ENCODE measurements at regions not wholly inside any gene's neighbourhood (a gene's known extent, or its start where the extent isn't known, plus 50 kb on each side); places are given as distances from the start of the nearest gene placed in this dataset.
"Not testable (repeated sequence)": the region's sequence is repeated elsewhere in the genome, so short reads cannot be mapped to it uniquely, and the experiment has no call there.

DNA sequence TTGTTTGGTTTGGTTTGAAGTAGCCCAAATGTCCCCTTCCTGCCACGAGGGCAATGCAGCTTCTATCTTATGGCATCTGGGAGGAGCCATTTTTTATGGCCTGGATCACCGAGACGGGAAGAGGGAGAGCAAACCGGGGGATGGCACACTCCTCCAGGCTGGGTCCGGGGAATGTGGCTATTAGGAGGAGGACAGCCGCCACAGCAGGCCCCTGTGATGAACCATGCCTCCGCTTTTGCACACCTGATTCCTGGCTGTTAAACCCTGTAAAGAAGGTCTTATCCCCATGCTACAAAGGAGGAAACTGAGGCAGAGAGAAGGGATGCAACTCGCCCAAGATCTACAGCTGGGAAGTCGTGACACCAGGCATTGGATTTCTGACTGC is 157.6 kb downstream of the OR4M2 start:
- Histone ChIP-seq H3K27me3 (no peaks in the 10 kb centered on the region), H3K4me1 (no peaks in the 10 kb centered on the region), H3K9me3 (peaks cover 0 to 17% (median 0%) of the 10 kb centered on the region in 3 donors), H3K36me3 (no peaks in the 10 kb centered on the region), H3K27ac (no peak overlapping the region), H3K4me3 (no peak overlapping the region)
- TF ChIP-seq POLR2A (IDR thresholded peaks at IDR 0.05): no peak
- TF ChIP-seq, protein P1, sequence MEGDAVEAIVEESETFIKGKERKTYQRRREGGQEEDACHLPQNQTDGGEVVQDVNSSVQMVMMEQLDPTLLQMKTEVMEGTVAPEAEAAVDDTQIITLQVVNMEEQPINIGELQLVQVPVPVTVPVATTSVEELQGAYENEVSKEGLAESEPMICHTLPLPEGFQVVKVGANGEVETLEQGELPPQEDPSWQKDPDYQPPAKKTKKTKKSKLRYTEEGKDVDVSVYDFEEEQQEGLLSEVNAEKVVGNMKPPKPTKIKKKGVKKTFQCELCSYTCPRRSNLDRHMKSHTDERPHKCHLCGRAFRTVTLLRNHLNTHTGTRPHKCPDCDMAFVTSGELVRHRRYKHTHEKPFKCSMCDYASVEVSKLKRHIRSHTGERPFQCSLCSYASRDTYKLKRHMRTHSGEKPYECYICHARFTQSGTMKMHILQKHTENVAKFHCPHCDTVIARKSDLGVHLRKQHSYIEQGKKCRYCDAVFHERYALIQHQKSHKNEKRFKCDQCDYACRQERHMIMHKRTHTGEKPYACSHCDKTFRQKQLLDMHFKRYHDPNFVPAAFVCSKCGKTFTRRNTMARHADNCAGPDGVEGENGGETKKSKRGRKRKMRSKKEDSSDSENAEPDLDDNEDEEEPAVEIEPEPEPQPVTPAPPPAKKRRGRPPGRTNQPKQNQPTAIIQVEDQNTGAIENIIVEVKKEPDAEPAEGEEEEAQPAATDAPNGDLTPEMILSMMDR (IDR thresholded peaks at IDR 0.05): no peak
- DNase-seq: no peak
- intact Hi-C loops (cut with DNase I): no loop called here
- 28 to 75% methylated on average over 3 to 4 of the region's 9 CpGs for WGBS, 2 donors

DNA sequence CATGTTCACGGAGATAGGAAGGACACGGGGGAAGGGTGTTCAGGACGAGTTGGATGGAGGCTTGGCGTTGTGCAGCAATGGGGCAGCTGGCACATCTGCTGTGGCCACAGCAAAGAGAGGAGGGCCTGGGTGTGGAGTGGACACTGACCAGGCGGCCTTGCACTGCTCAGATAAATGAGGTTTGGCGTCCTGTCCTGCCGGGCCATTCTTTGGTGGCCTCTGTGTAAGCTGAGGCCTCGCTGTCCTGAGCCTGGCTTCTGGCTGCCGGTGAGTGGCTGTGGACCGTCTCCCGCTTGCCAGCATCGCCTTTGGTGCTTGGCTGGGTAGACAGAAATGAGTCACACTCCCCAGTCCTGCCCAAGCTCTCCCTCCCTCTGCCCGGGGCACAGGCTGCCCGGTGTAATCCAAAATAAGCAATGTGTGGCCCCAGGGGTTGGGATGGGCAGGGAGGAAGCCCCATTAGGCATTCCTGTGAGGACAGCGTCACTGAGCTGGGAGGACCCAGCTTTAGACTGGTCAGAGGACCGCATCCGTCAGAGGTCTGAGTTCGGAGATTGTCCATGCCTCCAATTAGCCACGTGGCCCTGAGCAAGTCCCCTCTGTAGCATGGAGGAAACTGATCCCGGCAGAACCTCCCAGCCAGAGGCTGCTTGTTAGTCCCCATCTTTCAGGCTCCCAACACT is 158.1 kb downstream of the OR4M2 start:
- H3K9me3 ChIP-seq: peaks cover 0 to 16% (median 0%) of the 10 kb centered on the region in 3 donors
- DNase-seq; H3K4me1 ChIP-seq; H3K27ac ChIP-seq; H3K27me3 ChIP-seq; H3K4me3 ChIP-seq; H3K36me3 ChIP-seq; intact Hi-C loops (cut with DNase I): not testable (repeated sequence)
- 63 to 75% methylated on average over 4 to 7 of the region's 20 CpGs for WGBS, 2 donors

- DNase-seq; H3K4me1 ChIP-seq; intact Hi-C loops (cut with DNase I); H3K4me3 ChIP-seq; H3K27me3 ChIP-seq; H3K36me3 ChIP-seq; H3K27ac ChIP-seq: not testable (repeated sequence)
- 68 to 72% methylated on average over 6 to 8 of the region's 22 CpGs for WGBS, 2 donors
- peaks cover 0 to 16% (median 0%) of the 10 kb centered on the region in 3 donors for H3K9me3 ChIP-seq
Measured at GRCh38 chr15:22238959-22239805, 158.9 kb downstream of the OR4M2 start.

GRCh38 chr15:22239806-22240180 is 159.5 kb downstream of the OR4M2 start:
- Histone ChIP-seq H3K27ac (no peak overlapping the region), H3K27me3 (no peaks in the 10 kb centered on the region), H3K36me3 (no peaks in the 10 kb centered on the region), H3K4me1 (no peaks in the 10 kb centered on the region), H3K9me3 (peaks cover 0 to 17% (median 0%) of the 10 kb centered on the region in 3 donors), H3K4me3 (no peak overlapping the region)
- DNase-seq: no peak
- TF ChIP-seq POLR2A (IDR thresholded peaks at IDR 0.05): no peak
- TF ChIP-seq, protein P1 (IDR thresholded peaks at IDR 0.05): no peak
- intact Hi-C loops (cut with DNase I): no loop called here
- 28 to 58% methylated on average over 2 to 3 of the region's 3 CpGs for WGBS, 2 donors

GRCh38 chr15:22240403-22240802 is 160.1 kb downstream of the OR4M2 start:
- DNase-seq: no peak
- peaks cover 0 to 17% (median 0%) of the 10 kb centered on the region in 3 donors for H3K9me3 ChIP-seq
- H3K4me1 ChIP-seq: no peaks in the 10 kb centered on the region
- 79 to 88% methylated on average over 8 of the region's 8 CpGs for WGBS, 2 donors
- intact Hi-C loops (cut with DNase I): no loop called here
- H3K27me3 ChIP-seq: no peaks in the 10 kb centered on the region
- no peak overlapping the region for H3K27ac ChIP-seq
- no peaks in the 10 kb centered on the region for H3K36me3 ChIP-seq
- no peak for TF ChIP-seq POLR2A (IDR thresholded peaks at IDR 0.05)
- TF ChIP-seq, protein P1 (IDR thresholded peaks at IDR 0.05): no peak
- H3K4me3 ChIP-seq: no peak overlapping the region

GRCh38 chr15:22240986-22241385 is 160.7 kb downstream of the OR4M2 start:
- no peaks in the 10 kb centered on the region for H3K36me3 ChIP-seq
- H3K27ac ChIP-seq: no peak overlapping the region
- no peaks in the 10 kb centered on the region for H3K27me3 ChIP-seq
- DNase-seq: no peak
- H3K9me3 ChIP-seq: peaks cover 0 to 17% (median 0%) of the 10 kb centered on the region in 3 donors
- intact Hi-C loops (cut with DNase I): no loop called here
- H3K4me1 ChIP-seq: no peaks in the 10 kb centered on the region
- TF ChIP-seq, protein P1 (IDR thresholded peaks at IDR 0.05): no peak
- no peak for TF ChIP-seq POLR2A (IDR thresholded peaks at IDR 0.05)
- 49 to 60% methylated on average over 7 of the region's 7 CpGs for WGBS, 2 donors
- H3K4me3 ChIP-seq: no peak overlapping the region
